ENCODE measurements at regions not wholly inside any gene's neighbourhood (a gene's known extent, or its start where the extent isn't known, plus 50 kb on each side); places are given as distances from the start of the nearest gene placed in this dataset.

GRCh38 chr2:14074691-14075090, 557.8 kb upstream of the LRATD1 start:
- peaks cover 0 to 3% (median 0%) of the 10 kb centered on the region in 12 donors for H3K9me3 ChIP-seq
- H3K36me3 ChIP-seq = no peaks in the 10 kb centered on the region
- no peak overlapping the region for H3K27ac ChIP-seq
- DNase-seq = no peak
- intact Hi-C loops (cut with DNase I) = no loop called here
- H3K4me1 ChIP-seq = no peaks in the 10 kb centered on the region
- no peaks in the 10 kb centered on the region for H3K27me3 ChIP-seq
- TF ChIP-seq POLR2A (IDR thresholded peaks at IDR 0.05) (no peak), CTCF (IDR thresholded peaks at IDR 0.05) (no peak)
- no peak overlapping the region for H3K4me3 ChIP-seq
- 17 to 21% (median 20%) methylated on average over 1 of the region's 1 CpG for WGBS, 4 donors
- ATAC-seq = no peak

GRCh38 chr2:14079576-14079975, 552.9 kb upstream of the LRATD1 start:
- Histone ChIP-seq H3K4me1 (no peaks in the 10 kb centered on the region), H3K36me3 (no peaks in the 10 kb centered on the region), H3K27ac (no peak overlapping the region), H3K27me3 (no peaks in the 10 kb centered on the region), H3K9me3 (peaks cover 0 to 3% (median 0%) of the 10 kb centered on the region in 12 donors), H3K4me3 (no peak overlapping the region)
- 64 to 72% (median 65%) methylated on average over 3 of the region's 3 CpGs for WGBS, 4 donors
- DNase-seq (no peak), ATAC-seq (no peak)
- no peak for TF ChIP-seq CTCF (IDR thresholded peaks at IDR 0.05)
- intact Hi-C loops (cut with DNase I) = no loop called here

- 80 to 91% (median 90%) methylated on average over 1 of the region's 1 CpG for WGBS, 4 donors
Measured at GRCh38 chr2:14081521-14081920, 551.0 kb upstream of the LRATD1 start.

GRCh38 chr2:14082640-14083039, 549.9 kb upstream of the LRATD1 start:
- Histone ChIP-seq H3K27ac (no peak overlapping the region), H3K9me3 (peaks cover 0 to 15% (median 0%) of the 10 kb centered on the region in 12 donors), H3K36me3 (no peaks in the 10 kb centered on the region), H3K27me3 (no peaks in the 10 kb centered on the region), H3K4me1 (no peaks in the 10 kb centered on the region), H3K4me3 (no peak overlapping the region)
- TF ChIP-seq POLR2A (IDR thresholded peaks at IDR 0.05) (no peak), CTCF (IDR thresholded peaks at IDR 0.05) (no peak)
- 78 to 92% (median 85%) methylated on average over 2 to 5 of the region's 5 CpGs for WGBS, 4 donors
- intact Hi-C loops (cut with DNase I) = no loop called here
- no peak for DNase-seq
- no peak for ATAC-seq

More at GRCh38 chr2:14081521-14081920, 551.0 kb upstream of the LRATD1 start:
- H3K27ac ChIP-seq = no peak overlapping the region
- no peaks in the 10 kb centered on the region for H3K4me1 ChIP-seq
- DNase-seq (no peak), ATAC-seq (no peak)
- intact Hi-C loops (cut with DNase I) = no loop called here
- no peaks in the 10 kb centered on the region for H3K36me3 ChIP-seq
- H3K27me3 ChIP-seq = no peaks in the 10 kb centered on the region
- TF ChIP-seq CTCF (IDR thresholded peaks at IDR 0.05) = no peak
- TF ChIP-seq POLR2A (IDR thresholded peaks at IDR 0.05) = no peak
- H3K4me3 ChIP-seq = no peak overlapping the region
- H3K9me3 ChIP-seq = peaks cover 0 to 10% (median 0%) of the 10 kb centered on the region in 12 donors

Measured in heart left ventricle (tissue), 16 donors.